AG04450 (cell line): ENCODE measurements at regions not wholly inside any gene's neighbourhood (a gene's known extent, or its start where the extent isn't known, plus 50 kb on each side); places are given as distances from the start of the nearest gene placed in this dataset.
"Not testable (repeated sequence)": the region's sequence is repeated elsewhere in the genome, so short reads cannot be mapped to it uniquely, and the experiment has no call there.

ENCODE experiments used
- CTCF ChIA-PET: fragments of 300-600, 350-600 bp; formaldehyde crosslinking; extraction: SDS; loops from one replicate; lab custom pipeline; 2022; ENCODE audit warnings: antibody characterized with exemption, inconsistent platforms; lab: Charles Lee
- POLR2A ChIA-PET: fragments of 350-600 bp; formaldehyde crosslinking; extraction: SDS; loops from one replicate; lab custom pipeline; 2021; ENCODE audit warnings: antibody characterized with exemption, inconsistent platforms; lab: Yijun Ruan, JAX
- DNase-seq: peaks from one replicate; pipeline ENCODE4 v3.0.0-alpha.2; 2011; ENCODE audit warnings: low read depth, low spot score
- H3K27ac ChIP-seq: one replicate; pipeline ENCODE4 v1.5.1; 2012; ENCODE audit warnings: low read depth, low read length, control low read depth
- H3K27me3 ChIP-seq: one replicate; pipeline ENCODE4 v1.6.0; 2012; ENCODE audit warnings: low read length; ENCODE audit not compliant: control insufficient read depth, insufficient read depth
- H3K4me3 ChIP-seq: 2 replicates; pipeline ENCODE4 v1.5.1; 2011; ENCODE audit warnings: mild to moderate bottlenecking, low read depth, low read length, control low read depth
- H3K9me3 ChIP-seq: 2 replicates; pipeline ENCODE4 v1.5.1; 2012; ENCODE audit warnings: low read length; ENCODE audit not compliant: control insufficient read depth, insufficient read depth
- CTCF ChIP-seq: IDR thresholded peaks from 2 replicates; pipeline ENCODE4 v1.5.1; 2011; ENCODE audit warnings: low read depth, low read length, control low read depth, inconsistent platforms

DNA sequence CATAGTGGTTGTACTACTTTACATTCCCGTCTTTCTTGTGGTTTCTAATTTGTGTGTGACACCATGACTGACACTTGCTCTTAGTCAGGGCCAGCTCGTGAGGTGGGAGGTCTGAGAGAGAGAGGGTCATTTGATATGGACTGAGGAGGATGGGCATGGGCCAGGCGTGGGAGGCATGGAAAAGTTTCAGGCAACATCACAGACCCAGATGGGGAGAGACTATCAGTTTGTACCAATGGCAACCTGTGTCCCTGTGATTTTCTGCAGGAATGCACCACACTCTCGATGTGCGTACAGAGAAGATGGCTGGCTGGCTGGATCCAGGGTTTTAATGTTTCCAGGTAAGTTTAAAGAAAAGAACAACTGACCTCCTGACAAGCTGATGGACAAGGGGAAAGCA lies 273.6 kb downstream of the CYRIA start:
- ChIA-PET POLR2A (no interaction called here), CTCF (no interaction called here)
- TF ChIP-seq CTCF: no peak
- Histone ChIP-seq H3K27me3 (no peaks in the 10 kb centered on the region), H3K27ac (no peak overlapping the region), H3K9me3 (peaks cover 61% of the 10 kb centered on the region), H3K4me3 (no peak overlapping the region)
- no peak for DNase-seq

GRCh38 chr2:16390561-16390960 lies 275.1 kb downstream of the CYRIA start:
- POLR2A ChIA-PET: no interaction called here
- H3K27me3 ChIP-seq: no peaks in the 10 kb centered on the region
- no peak for DNase-seq
- peaks cover 54% of the 10 kb centered on the region for H3K9me3 ChIP-seq
- CTCF ChIA-PET: no interaction called here
- no peak for TF ChIP-seq CTCF
- H3K4me3 ChIP-seq: no peak overlapping the region
- H3K27ac ChIP-seq: no peak overlapping the region

DNA sequence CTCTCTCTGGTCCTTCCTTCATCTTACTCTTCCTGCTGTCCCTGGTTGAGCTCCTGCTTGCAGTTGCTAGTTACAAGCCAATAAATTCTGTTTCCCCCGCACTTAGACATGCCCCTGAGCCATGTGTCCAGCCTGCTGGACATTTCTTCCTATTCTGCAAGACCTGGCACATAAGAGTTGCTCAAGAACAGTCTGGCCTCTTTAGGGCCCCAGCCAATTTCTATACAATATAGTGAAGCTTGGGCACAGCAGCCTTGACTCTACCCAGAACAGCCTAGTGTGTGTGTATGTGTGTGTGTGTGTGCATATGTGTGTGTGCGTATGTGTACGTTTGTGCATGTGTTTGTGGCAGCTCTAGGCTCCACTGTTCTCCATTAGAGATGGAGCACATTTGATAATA lies 276.0 kb downstream of the CYRIA start:
- Histone ChIP-seq H3K27me3 (no peaks in the 10 kb centered on the region), H3K4me3 (no peak overlapping the region), H3K27ac (no peak overlapping the region), H3K9me3 (peaks cover 51% of the 10 kb centered on the region)
- no peak for TF ChIP-seq CTCF
- POLR2A ChIA-PET: no interaction called here
- no peak for DNase-seq
- CTCF ChIA-PET: no interaction called here

DNA sequence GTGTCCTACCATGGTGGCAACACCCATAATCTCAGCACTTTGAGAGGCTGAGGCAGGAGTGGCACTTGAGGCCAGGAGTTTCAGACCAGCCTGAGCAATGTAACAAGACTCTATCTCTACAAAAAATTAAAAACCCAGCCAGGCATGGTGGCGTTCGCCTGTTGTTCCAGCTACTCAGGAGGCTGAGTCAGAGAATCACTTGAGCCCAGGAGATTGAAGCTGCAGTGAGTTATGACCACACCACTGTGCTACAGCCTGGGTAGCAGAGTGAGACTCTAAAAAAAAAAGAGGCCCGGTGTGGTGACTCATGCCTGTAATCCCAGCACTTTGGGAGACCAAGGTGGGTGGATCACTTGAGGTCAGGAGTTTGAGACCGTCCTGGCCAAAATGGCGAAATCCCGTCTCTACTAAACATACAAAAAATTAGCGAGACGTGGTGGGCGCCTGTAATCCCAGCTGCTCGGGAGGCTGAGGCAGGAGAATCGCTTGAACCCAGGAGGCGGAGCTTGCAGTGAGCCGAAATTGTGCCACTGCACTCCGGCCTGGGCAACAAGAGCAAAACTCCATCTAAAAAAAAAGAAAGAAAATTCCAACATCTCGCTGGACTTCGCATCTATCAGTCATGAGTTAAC lies 277.3 kb downstream of the CYRIA start:
- H3K4me3 ChIP-seq, CTCF ChIA-PET, H3K27ac ChIP-seq, DNase-seq, H3K27me3 ChIP-seq, POLR2A ChIA-PET: not testable (repeated sequence)
- H3K9me3 ChIP-seq: peaks cover 44% of the 10 kb centered on the region

DNA sequence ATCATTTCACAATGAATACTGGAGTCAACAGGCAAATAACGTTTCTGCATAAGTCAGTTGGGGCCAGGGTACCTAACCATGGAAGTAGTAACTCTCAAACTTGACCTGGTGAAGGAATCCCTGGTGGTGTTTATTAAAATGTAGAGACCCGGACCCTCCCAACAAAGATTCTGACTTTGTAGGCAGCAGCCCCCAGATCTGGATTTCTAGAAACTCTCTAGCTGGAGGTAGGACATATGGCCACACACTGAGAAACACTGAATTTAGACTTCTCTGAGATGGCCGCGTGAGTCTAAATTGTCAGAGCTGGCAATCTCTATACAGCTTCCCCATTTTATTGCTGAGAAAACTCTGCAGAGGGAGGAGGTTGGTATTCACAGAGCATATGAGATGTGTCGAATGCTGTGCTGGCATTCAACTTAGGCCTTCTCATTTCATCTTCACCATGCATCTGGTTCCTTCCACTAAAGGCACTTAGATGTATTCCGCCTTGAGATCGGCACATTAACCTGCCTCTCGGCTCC lies 278.1 kb downstream of the CYRIA start:
- Histone ChIP-seq H3K27me3 (no peaks in the 10 kb centered on the region), H3K4me3 (no peak overlapping the region), H3K9me3 (peaks cover 38% of the 10 kb centered on the region), H3K27ac (no peak overlapping the region)
- POLR2A ChIA-PET: no interaction called here
- TF ChIP-seq CTCF: no peak
- CTCF ChIA-PET: no interaction called here
- no peak for DNase-seq

GRCh38 chr2:16386431-16386830 lies 279.2 kb downstream of the CYRIA start:
- DNase-seq: no peak
- Histone ChIP-seq H3K27ac (no peak overlapping the region), H3K9me3 (peaks cover 38% of the 10 kb centered on the region), H3K4me3 (no peak overlapping the region), H3K27me3 (no peaks in the 10 kb centered on the region)
- CTCF ChIA-PET: no interaction called here
- POLR2A ChIA-PET: no interaction called here
- no peak for TF ChIP-seq CTCF
